ENCODE measurements at regions not wholly inside any gene's neighbourhood (a gene's known extent, or its start where the extent isn't known, plus 50 kb on each side); places are given as distances from the start of the nearest gene placed in this dataset.

- TF ChIP-seq CTCF (IDR thresholded peaks at IDR 0.05), result no peak
These were observed 141.6 kb upstream of the SPRY4 start for GRCh38 chr5:142466195-142466971.

GRCh38 chr5:142465476-142465875 lies 140.7 kb upstream of the SPRY4 start:
- TF ChIP-seq POLR2AphosphoS5 (IDR thresholded peaks at IDR 0.05) (no peak), POLR2A (IDR thresholded peaks at IDR 0.05) (no peak), CTCF (IDR thresholded peaks at IDR 0.05) (no peak)
- intact Hi-C loops (cut with DNase I; ENCODE audit: low total_unique reads), result no loop called here
- Histone ChIP-seq H3K4me3 (no peak overlapping the region), H3K27me3 (no peaks in the 10 kb centered on the region), H3K4me1 (no peaks in the 10 kb centered on the region), H3K36me3 (no peaks in the 10 kb centered on the region), H3K27ac (no peak overlapping the region), H3K9me3 (no peaks in the 10 kb centered on the region)
- DNase-seq (ENCODE audit: low spot score in 2 of 2), result no peak

More at GRCh38 chr5:142466195-142466971, 141.6 kb upstream of the SPRY4 start:
- Histone ChIP-seq H3K36me3 (no peaks in the 10 kb centered on the region), H3K4me1 (no peaks in the 10 kb centered on the region), H3K27ac (no peak overlapping the region), H3K27me3 (no peaks in the 10 kb centered on the region), H3K9me3 (no peaks in the 10 kb centered on the region), H3K4me3 (no peak overlapping the region)
- intact Hi-C loops (cut with DNase I; ENCODE audit: low total_unique reads), result no loop called here
- no peak for DNase-seq (ENCODE audit: low spot score in 2 of 2)

GRCh38 chr5:142463904-142464303 lies 139.1 kb upstream of the SPRY4 start:
- no peaks in the 10 kb centered on the region for H3K36me3 ChIP-seq
- H3K27me3 ChIP-seq, result no peaks in the 10 kb centered on the region
- H3K4me3 ChIP-seq, result no peak overlapping the region
- intact Hi-C loops (cut with DNase I; ENCODE audit: low total_unique reads), result no loop called here
- no peak overlapping the region for H3K27ac ChIP-seq
- DNase-seq (ENCODE audit: low spot score in 2 of 2), result no peak
- H3K9me3 ChIP-seq, result peaks cover 0 to 2% of the 10 kb centered on the region in 2 donors
- TF ChIP-seq CTCF (IDR thresholded peaks at IDR 0.05) (no peak), POLR2A (IDR thresholded peaks at IDR 0.05) (no peak), POLR2AphosphoS5 (IDR thresholded peaks at IDR 0.05) (no peak)
- no peaks in the 10 kb centered on the region for H3K4me1 ChIP-seq

GRCh38 chr5:142461028-142461590 lies 136.3 kb upstream of the SPRY4 start:
- H3K27me3 ChIP-seq, result no peaks in the 10 kb centered on the region
- no peaks in the 10 kb centered on the region for H3K4me1 ChIP-seq
- H3K9me3 ChIP-seq, result peaks cover 3 to 5% of the 10 kb centered on the region in 2 donors
- H3K27ac ChIP-seq, result no peak overlapping the region
- no peak for DNase-seq (ENCODE audit: low spot score in 2 of 2)
- H3K36me3 ChIP-seq, result no peaks in the 10 kb centered on the region
- no peak overlapping the region for H3K4me3 ChIP-seq
- TF ChIP-seq POLR2AphosphoS5 (IDR thresholded peaks at IDR 0.05) (no peak), CTCF (IDR thresholded peaks at IDR 0.05) (no peak), POLR2A (IDR thresholded peaks at IDR 0.05) (no peak)
- intact Hi-C loops (cut with DNase I; ENCODE audit: low total_unique reads), result no loop called here

GRCh38 chr5:142459209-142459608 lies 134.4 kb upstream of the SPRY4 start:
- Histone ChIP-seq H3K9me3 (peaks cover 3 to 10% of the 10 kb centered on the region in 2 donors), H3K27ac (no peak overlapping the region), H3K4me1 (no peaks in the 10 kb centered on the region), H3K4me3 (no peak overlapping the region), H3K36me3 (no peaks in the 10 kb centered on the region), H3K27me3 (no peaks in the 10 kb centered on the region)
- intact Hi-C loops (cut with DNase I; ENCODE audit: low total_unique reads), result no loop called here
- DNase-seq (ENCODE audit: low spot score in 2 of 2), result no peak
- no peak for TF ChIP-seq POLR2A (IDR thresholded peaks at IDR 0.05)
- TF ChIP-seq CTCF (IDR thresholded peaks at IDR 0.05), result no peak
- TF ChIP-seq POLR2AphosphoS5 (IDR thresholded peaks at IDR 0.05), result no peak
